GM23338 (cell line): ENCODE measurements at regions not wholly inside any gene's neighbourhood (a gene's known extent, or its start where the extent isn't known, plus 50 kb on each side); places are given as distances from the start of the nearest gene placed in this dataset.

Experiments
- CREB1 ChIP-seq: fragments of 250-450 bp; sonication (Bioruptor Pico); IDR thresholded peaks from 2 replicates; pipeline ENCODE4 v1.5.0; 2020; ENCODE audit warnings: low read depth, mild to moderate bottlenecking, moderate library complexity
- ETS1 ChIP-seq: IDR thresholded peaks from 2 replicates; pipeline ENCODE4 v1.6.1; 2016; ENCODE audit warnings: antibody characterized with exemption
- EZH2 ChIP-seq: fragments of 200-600 bp; sonication (generic); IDR thresholded peaks from one replicate; pipeline ENCODE4 v1.8.0; 2017; ENCODE audit warnings: antibody characterized with exemption, mild to moderate bottlenecking, low read depth; ENCODE audit not compliant: unreplicated experiment
- EZH2phosphoT487 ChIP-seq: fragments of 200-600 bp; sonication (generic); IDR thresholded peaks from one replicate; pipeline ENCODE4 v1.8.1; 2018; ENCODE audit warnings: antibody characterized with exemption; ENCODE audit not compliant: unreplicated experiment
- JUNB ChIP-seq: IDR thresholded peaks from one replicate; pipeline ENCODE4 v1.6.1; 2016; ENCODE audit warnings: antibody characterized with exemption; ENCODE audit not compliant: unreplicated experiment
- NANOG ChIP-seq: IDR thresholded peaks from 2 replicates; pipeline ENCODE4 v1.6.1; 2016; ENCODE audit warnings: antibody characterized with exemption, borderline replicate concordance
- POLR2AphosphoS5 ChIP-seq: IDR thresholded peaks from 2 replicates; pipeline ENCODE4 v1.6.1; 2016; ENCODE audit warnings: antibody characterized with exemption, low read depth
- ZNF114 ChIP-seq: fragments of 250-450 bp; sonication (Bioruptor Pico); IDR thresholded peaks from 2 replicates; pipeline ENCODE4 v1.5.0; 2020; ENCODE audit warnings: mild to moderate bottlenecking, moderate library complexity
- ZNF331 ChIP-seq: fragments of 250-450 bp; sonication (Bioruptor Pico); IDR thresholded peaks from 2 replicates; pipeline ENCODE4 v1.5.0; 2020; ENCODE audit warnings: low read depth, mild to moderate bottlenecking, moderate library complexity
- TF ChIP-seq, protein P1 (sequence below), 2 experiments: fragments of 200-600 bp in 1 of 2; sonication (generic) in 1 of 2; conservative IDR thresholded peaks; 2 replicates each; pipeline versions ENCODE4 v1.5.1 to v1.6.1; 2016 to 2017; ENCODE audit warnings: antibody characterized with exemption in 2 of 2, low read depth in 2 of 2, mild to moderate bottlenecking in 2 of 2, moderate library complexity in 1 of 2
- TF ChIP-seq, protein P2 (sequence below): IDR thresholded peaks from one replicate; pipeline ENCODE4 v1.6.1; 2018; ENCODE audit warnings: antibody characterized with exemption; ENCODE audit not compliant: unreplicated experiment
- TF ChIP-seq, protein P3 (sequence below): fragments of 250-450 bp; sonication (Bioruptor Pico); IDR thresholded peaks from 2 replicates; pipeline ENCODE4 v1.5.0; 2020; ENCODE audit warnings: mild to moderate bottlenecking, moderate library complexity

DNA sequence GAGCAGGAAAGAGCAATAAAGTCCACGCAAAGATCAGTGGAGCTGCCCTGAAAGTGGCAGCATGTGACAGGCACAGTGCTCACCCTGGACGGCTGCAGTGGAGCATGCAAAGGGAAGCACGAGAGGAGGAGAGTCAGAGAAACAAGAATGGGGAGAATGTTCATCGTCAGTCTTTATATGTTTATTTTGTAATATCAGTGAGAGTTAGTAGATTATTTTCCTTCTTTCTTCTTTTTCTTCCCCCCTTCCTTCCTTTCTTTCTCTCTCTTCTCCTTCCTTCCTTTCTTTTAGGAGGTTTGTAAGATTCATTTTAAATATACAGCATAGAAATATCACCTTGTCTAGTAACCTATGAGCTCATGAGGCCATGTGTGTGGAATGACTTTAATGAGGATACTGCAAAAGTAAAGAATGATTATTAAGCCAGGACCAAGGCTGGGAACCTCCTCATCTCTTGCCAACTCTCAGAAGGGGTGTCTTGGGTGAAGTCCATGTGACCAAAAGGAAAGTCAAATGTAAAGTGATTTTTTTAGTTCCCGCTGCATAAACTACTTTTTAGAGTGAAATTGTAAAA lies 321.1 kb downstream of the AASDHPPT start:
- TF ChIP-seq, protein P1, sequence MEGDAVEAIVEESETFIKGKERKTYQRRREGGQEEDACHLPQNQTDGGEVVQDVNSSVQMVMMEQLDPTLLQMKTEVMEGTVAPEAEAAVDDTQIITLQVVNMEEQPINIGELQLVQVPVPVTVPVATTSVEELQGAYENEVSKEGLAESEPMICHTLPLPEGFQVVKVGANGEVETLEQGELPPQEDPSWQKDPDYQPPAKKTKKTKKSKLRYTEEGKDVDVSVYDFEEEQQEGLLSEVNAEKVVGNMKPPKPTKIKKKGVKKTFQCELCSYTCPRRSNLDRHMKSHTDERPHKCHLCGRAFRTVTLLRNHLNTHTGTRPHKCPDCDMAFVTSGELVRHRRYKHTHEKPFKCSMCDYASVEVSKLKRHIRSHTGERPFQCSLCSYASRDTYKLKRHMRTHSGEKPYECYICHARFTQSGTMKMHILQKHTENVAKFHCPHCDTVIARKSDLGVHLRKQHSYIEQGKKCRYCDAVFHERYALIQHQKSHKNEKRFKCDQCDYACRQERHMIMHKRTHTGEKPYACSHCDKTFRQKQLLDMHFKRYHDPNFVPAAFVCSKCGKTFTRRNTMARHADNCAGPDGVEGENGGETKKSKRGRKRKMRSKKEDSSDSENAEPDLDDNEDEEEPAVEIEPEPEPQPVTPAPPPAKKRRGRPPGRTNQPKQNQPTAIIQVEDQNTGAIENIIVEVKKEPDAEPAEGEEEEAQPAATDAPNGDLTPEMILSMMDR (conservative IDR thresholded peaks at IDR 0.05; ENCODE audit: low read depth in 2 of 2): no peak
- TF ChIP-seq JUNB (no peak), EZH2phosphoT487 (no peak), ZNF114 (no peak), EZH2 (no peak), POLR2AphosphoS5 (no peak), NANOG (no peak), ETS1 (no peak), CREB1 (CRISPR knock-in tag) (no peak), ZNF331 (CRISPR knock-in tag) (no peak)
- TF ChIP-seq, protein P2, sequence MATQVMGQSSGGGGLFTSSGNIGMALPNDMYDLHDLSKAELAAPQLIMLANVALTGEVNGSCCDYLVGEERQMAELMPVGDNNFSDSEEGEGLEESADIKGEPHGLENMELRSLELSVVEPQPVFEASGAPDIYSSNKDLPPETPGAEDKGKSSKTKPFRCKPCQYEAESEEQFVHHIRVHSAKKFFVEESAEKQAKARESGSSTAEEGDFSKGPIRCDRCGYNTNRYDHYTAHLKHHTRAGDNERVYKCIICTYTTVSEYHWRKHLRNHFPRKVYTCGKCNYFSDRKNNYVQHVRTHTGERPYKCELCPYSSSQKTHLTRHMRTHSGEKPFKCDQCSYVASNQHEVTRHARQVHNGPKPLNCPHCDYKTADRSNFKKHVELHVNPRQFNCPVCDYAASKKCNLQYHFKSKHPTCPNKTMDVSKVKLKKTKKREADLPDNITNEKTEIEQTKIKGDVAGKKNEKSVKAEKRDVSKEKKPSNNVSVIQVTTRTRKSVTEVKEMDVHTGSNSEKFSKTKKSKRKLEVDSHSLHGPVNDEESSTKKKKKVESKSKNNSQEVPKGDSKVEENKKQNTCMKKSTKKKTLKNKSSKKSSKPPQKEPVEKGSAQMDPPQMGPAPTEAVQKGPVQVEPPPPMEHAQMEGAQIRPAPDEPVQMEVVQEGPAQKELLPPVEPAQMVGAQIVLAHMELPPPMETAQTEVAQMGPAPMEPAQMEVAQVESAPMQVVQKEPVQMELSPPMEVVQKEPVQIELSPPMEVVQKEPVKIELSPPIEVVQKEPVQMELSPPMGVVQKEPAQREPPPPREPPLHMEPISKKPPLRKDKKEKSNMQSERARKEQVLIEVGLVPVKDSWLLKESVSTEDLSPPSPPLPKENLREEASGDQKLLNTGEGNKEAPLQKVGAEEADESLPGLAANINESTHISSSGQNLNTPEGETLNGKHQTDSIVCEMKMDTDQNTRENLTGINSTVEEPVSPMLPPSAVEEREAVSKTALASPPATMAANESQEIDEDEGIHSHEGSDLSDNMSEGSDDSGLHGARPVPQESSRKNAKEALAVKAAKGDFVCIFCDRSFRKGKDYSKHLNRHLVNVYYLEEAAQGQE: no peak
- TF ChIP-seq, protein P3, sequence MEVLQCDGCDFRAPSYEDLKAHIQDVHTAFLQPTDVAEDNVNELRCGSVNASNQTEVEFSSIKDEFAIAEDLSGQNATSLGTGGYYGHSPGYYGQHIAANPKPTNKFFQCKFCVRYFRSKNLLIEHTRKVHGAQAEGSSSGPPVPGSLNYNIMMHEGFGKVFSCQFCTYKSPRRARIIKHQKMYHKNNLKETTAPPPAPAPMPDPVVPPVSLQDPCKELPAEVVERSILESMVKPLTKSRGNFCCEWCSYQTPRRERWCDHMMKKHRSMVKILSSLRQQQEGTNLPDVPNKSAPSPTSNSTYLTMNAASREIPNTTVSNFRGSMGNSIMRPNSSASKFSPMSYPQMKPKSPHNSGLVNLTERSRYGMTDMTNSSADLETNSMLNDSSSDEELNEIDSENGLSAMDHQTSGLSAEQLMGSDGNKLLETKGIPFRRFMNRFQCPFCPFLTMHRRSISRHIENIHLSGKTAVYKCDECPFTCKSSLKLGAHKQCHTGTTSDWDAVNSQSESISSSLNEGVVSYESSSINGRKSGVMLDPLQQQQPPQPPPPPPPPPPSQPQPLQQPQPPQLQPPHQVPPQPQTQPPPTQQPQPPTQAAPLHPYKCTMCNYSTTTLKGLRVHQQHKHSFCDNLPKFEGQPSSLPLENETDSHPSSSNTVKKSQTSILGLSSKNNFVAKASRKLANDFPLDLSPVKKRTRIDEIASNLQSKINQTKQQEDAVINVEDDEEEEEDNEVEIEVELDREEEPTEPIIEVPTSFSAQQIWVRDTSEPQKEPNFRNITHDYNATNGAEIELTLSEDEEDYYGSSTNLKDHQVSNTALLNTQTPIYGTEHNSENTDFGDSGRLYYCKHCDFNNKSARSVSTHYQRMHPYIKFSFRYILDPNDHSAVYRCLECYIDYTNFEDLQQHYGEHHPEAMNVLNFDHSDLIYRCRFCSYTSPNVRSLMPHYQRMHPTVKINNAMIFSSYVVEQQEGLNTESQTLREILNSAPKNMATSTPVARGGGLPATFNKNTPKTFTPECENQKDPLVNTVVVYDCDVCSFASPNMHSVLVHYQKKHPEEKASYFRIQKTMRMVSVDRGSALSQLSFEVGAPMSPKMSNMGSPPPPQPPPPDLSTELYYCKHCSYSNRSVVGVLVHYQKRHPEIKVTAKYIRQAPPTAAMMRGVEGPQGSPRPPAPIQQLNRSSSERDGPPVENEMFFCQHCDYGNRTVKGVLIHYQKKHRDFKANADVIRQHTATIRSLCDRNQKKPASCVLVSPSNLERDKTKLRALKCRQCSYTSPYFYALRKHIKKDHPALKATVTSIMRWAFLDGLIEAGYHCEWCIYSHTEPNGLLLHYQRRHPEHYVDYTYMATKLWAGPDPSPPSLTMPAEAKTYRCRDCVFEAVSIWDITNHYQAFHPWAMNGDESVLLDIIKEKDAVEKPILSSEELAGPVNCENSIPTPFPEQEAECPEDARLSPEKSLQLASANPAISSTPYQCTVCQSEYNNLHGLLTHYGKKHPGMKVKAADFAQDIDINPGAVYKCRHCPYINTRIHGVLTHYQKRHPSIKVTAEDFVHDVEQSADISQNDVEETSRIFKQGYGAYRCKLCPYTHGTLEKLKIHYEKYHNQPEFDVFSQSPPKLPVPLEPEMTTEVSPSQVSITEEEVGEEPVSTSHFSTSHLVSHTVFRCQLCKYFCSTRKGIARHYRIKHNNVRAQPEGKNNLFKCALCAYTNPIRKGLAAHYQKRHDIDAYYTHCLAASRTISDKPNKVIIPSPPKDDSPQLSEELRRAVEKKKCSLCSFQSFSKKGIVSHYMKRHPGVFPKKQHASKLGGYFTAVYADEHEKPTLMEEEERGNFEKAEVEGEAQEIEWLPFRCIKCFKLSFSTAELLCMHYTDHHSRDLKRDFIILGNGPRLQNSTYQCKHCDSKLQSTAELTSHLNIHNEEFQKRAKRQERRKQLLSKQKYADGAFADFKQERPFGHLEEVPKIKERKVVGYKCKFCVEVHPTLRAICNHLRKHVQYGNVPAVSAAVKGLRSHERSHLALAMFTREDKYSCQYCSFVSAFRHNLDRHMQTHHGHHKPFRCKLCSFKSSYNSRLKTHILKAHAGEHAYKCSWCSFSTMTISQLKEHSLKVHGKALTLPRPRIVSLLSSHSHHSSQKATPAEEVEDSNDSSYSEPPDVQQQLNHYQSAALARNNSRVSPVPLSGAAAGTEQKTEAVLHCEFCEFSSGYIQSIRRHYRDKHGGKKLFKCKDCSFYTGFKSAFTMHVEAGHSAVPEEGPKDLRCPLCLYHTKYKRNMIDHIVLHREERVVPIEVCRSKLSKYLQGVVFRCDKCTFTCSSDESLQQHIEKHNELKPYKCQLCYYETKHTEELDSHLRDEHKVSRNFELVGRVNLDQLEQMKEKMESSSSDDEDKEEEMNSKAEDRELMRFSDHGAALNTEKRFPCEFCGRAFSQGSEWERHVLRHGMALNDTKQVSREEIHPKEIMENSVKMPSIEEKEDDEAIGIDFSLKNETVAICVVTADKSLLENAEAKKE (CRISPR knock-in tag): no peak
